ENCODE measurements at regions not wholly inside any gene's neighbourhood (a gene's known extent, or its start where the extent isn't known, plus 50 kb on each side); places are given as distances from the start of the nearest gene placed in this dataset.

- TF ChIP-seq CTCF (IDR thresholded peaks at IDR 0.05): no peak
- TF ChIP-seq SIN3A (IDR thresholded peaks at IDR 0.05; ENCODE audit: borderline replicate concordance, insufficient read depth, low read depth, low read length): no peak
- no peak for TF ChIP-seq POLR2AphosphoS5 (IDR thresholded peaks at IDR 0.05; ENCODE audit: low read depth, low read length)
- no peak for TF ChIP-seq TCF7L2 (IDR thresholded peaks at IDR 0.05; ENCODE audit: low read depth, low read length)
- TF ChIP-seq REST (IDR thresholded peaks at IDR 0.05; ENCODE audit: insufficient read depth in 1 of 2, low read depth in 2 of 2, low read length in 1 of 2): no peak
Observed at GRCh38 chr15:39488516-39488915, 92.4 kb upstream of the THBS1 start.

All from Panc1 (cell line).